Glomerular visceral epithelial cell (primary cell): ENCODE measurements at regions not wholly inside any gene's neighbourhood (a gene's known extent, or its start where the extent isn't known, plus 50 kb on each side); places are given as distances from the start of the nearest gene placed in this dataset.

ENCODE experiments used
- DNase-seq: peaks from one replicate; pipeline ENCODE4 v3.0.0-alpha.2; 2016; ENCODE audit errors: extremely low spot score

GRCh38 chr12:66044731-66045130 lies 85.8 kb downstream of the LLPH start:
- no peak for DNase-seq

DNA sequence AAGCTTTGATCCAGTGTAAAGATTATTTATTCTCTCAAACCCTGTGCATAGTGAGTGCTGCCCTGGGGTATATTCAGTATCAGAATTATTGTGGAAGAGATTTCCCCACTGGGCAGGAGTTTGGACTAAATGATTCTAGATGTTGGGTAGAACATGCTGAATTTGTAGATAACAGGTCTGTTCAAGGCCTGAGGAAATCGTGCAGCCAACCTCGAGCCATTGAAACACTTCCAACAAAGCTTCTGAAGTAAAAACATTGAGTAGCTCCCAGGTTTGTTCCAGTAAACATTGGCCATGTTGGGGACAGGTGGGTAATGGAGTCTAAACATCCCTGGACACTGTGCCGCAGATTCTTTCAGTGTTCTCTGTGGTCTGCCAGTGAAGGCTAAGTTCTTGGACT lies 87.5 kb downstream of the LLPH start:
- no peak for DNase-seq

DNA sequence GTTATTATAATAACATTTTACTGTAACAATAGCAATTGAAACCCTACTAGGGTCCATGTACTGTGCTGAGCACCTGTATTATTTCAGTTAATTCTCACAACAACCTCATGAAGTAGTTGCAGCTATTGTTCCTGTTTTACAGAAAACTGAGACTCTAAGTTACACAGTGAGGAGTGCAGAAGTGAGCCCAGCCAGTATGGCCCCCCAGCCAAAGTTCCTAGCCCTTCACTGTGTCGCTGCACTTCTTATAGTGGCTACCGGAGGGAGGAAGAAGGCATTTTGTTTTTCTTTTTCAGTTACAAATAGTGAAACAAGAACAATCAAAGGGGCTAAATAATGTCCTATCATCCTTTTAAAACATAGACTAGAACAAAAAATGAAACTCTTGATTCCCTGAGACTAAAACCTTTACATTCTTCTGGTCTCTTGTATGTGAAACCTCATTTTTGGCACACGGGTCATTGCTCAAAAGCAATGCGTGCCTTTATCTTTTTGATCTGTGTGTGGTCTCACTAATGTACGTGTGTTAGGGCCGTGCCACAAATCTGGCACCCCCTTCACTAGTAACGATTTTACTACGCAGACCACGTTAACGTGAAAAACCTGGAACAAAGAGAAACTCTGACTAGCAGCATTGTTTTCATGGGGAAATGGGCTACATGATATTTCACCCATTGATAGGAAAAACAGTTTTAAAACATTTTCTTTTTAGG lies 88.7 kb downstream of the LLPH start:
- no peak for DNase-seq

GRCh38 chr12:66036317-66036716 lies 94.2 kb downstream of the LLPH start:
- DNase-seq, result peak; percentile 89

GRCh38 chr12:66035288-66035966 lies 95.1 kb downstream of the LLPH start:
- peak; percentile 57 for DNase-seq

GRCh38 chr12:66033151-66033550 lies 97.4 kb downstream of the LLPH start:
- DNase-seq, result no peak

- no peak for DNase-seq
Measured at GRCh38 chr12:66032739-66033138, 97.8 kb downstream of the LLPH start.

GRCh38 chr12:66030217-66030781 lies 100.3 kb downstream of the LLPH start:
- no peak for DNase-seq

DNA sequence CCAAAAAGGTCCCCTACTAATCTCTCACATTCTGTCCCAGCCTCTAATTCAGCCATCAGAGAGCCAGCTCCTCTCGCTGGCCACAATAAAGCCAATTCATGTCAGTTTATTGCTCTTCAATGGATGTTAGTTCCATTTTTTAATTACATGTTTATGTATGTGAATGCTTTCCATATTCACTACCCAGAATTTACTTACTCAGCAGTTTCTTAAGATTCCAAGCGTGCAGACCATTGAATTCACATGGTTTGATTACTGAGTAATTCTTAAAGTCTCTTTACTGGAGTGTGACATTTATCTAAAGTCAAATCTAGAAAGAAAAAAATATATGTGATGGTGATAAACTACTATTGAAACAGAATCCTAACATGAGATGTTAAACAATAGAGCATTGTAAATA lies 102.2 kb downstream of the LLPH start:
- DNase-seq, result no peak

GRCh38 chr12:66025477-66025876 lies 105.1 kb downstream of the LLPH start:
- no peak for DNase-seq

GRCh38 chr12:66024949-66025348 lies 105.6 kb downstream of the LLPH start:
- DNase-seq, result no peak

- no peak for DNase-seq
Measured at GRCh38 chr12:66020481-66020880, 110.1 kb downstream of the LLPH start.

- DNase-seq, result no peak
Measured at GRCh38 chr12:66017736-66018135, 112.8 kb downstream of the LLPH start.
